HCT116 (cell line): ENCODE measurements at regions not wholly inside any gene's neighbourhood (a gene's known extent, or its start where the extent isn't known, plus 50 kb on each side); places are given as distances from the start of the nearest gene placed in this dataset.

ENCODE experiments used
- ATAC-seq: fragments of 200-7000 bp; cut with Tn5 transposase; 2 replicates; pipeline ENCODE4 v1.9.1; 2020; ENCODE audit warnings: mild to moderate bottlenecking, moderate library complexity
- BruUV-seq: library from RNA; stranded (reverse); fragments of 400-500 nt; replicated peaks from 2 replicates; lab custom pipeline; 2021; lab: Mats Ljungman, UMichigan
- CTCF ChIA-PET: fragments of 300-600 bp; sonication (Branson Sonifier 250); formaldehyde crosslinking; loops from one replicate; lab custom pipeline; 2021; ENCODE audit warnings: antibody characterized with exemption; lab: Charles Lee
- POLR2A ChIA-PET: fragments of 300-600, 350-600 bp; sonication (Branson Sonifier 250); formaldehyde crosslinking; loops from one replicate; lab custom pipeline; 2021; ENCODE audit warnings: antibody characterized with exemption; lab: Charles Lee
- RAD21 ChIA-PET, 2 experiments: fragments of 300-600 bp; sonication (Branson Sonifier 250); formaldehyde crosslinking; loops; one replicate each; lab custom pipeline; 2023; ENCODE audit warnings: low total read pairs in 2 of 2; ENCODE audit not compliant: uncharacterized antibody in 2 of 2, unreplicated experiment in 2 of 2, low non-redundant PET in 1 of 2; lab: Charles Lee
- DNase-seq: peaks from one replicate; pipeline ENCODE4 v3.0.0-alpha.2; 2010; ENCODE audit warnings: low read depth, low spot score
- H2AFZ ChIP-seq: fragments of 200-600 bp; shearing (Covaris generic), sonication (generic); 2 replicates; pipeline ENCODE4 v1.6.1; 2017; ENCODE audit warnings: low read depth, mixed run types, mixed read lengths, antibody characterized with exemption, low read length; ENCODE audit not compliant: poor library complexity, severe bottlenecking
- H3K27ac ChIP-seq: 2 replicates; pipeline ENCODE4 v1.5.1; 2012; ENCODE audit warnings: low read depth, low read length
- H3K27me3 ChIP-seq: fragments of 200-600 bp; sonication (generic); 2 replicates; pipeline ENCODE4 v1.6.1; 2016; ENCODE audit warnings: mixed run types, low read length, mixed read lengths; ENCODE audit not compliant: insufficient read depth
- H3K36me3 ChIP-seq, 2 experiments: fragments of 200-500 bp in 1 of 2; fragments of 200-600 bp in 1 of 2; sonication (Bioruptor generic) in 1 of 2; sonication (generic) in 1 of 2; 2 replicates each; pipeline versions ENCODE4 v1.5.1 to v1.6.1; 2014 to 2016; ENCODE audit warnings: low read length in 2 of 2, inconsistent platforms in 1 of 2, mixed read lengths in 1 of 2, mixed run types in 1 of 2; ENCODE audit not compliant: insufficient read depth in 2 of 2, control insufficient read depth in 1 of 2
- H3K4me1 ChIP-seq, 2 experiments: fragments of 200-600 bp in 1 of 2; sonication (generic) in 1 of 2; 2 replicates each; pipeline versions ENCODE4 v1.5.1 to v1.6.1; 2012 to 2017; ENCODE audit warnings: low read length in 2 of 2, inconsistent platforms in 1 of 2, mild to moderate bottlenecking in 1 of 2, mixed read lengths in 1 of 2, mixed run types in 1 of 2, moderate library complexity in 1 of 2; ENCODE audit not compliant: insufficient read depth in 2 of 2, control insufficient read depth in 1 of 2
- H3K4me2 ChIP-seq: fragments of 200-600 bp; sonication (generic); 2 replicates; pipeline ENCODE4 v1.6.1; 2017; ENCODE audit warnings: mixed run types, low read length, mixed read lengths
- H3K4me3 ChIP-seq, 2 experiments: fragments of 200-600 bp in 1 of 2; sonication (generic) in 1 of 2; replicated peaks in 1 of 2; 2 replicates each; pipeline ENCODE4 v1.5.1; 2011 to 2016; ENCODE audit warnings: low read length in 2 of 2, control low read depth in 1 of 2, low read depth in 1 of 2, mild to moderate bottlenecking in 1 of 2, mixed read lengths in 1 of 2, mixed run types in 1 of 2
- H3K79me2 ChIP-seq: fragments of 200-600 bp; sonication (generic); 2 replicates; pipeline ENCODE4 v1.6.1; 2017; ENCODE audit warnings: mild to moderate bottlenecking, mixed run types, low read length, moderate library complexity, mixed read lengths; ENCODE audit not compliant: insufficient read depth
- H3K9ac ChIP-seq: fragments of 200-600 bp; sonication (generic); 2 replicates; pipeline ENCODE4 v1.6.1; 2016; ENCODE audit warnings: low read length, mixed read lengths
- H3K9me2 ChIP-seq: fragments of 200-600 bp; sonication (generic), shearing (Covaris generic); 2 replicates; pipeline ENCODE4 v1.6.1; 2017; ENCODE audit warnings: mixed run types, mild to moderate bottlenecking, moderate library complexity; ENCODE audit not compliant: insufficient read depth
- H3K9me3 ChIP-seq, 2 experiments: fragments of 200-500 bp in 1 of 2; fragments of 200-600 bp in 1 of 2; sonication (Bioruptor generic) in 1 of 2; sonication (generic) in 1 of 2; 2 replicates each; pipeline ENCODE4 v1.6.1; 2014 to 2017; ENCODE audit warnings: low read length in 2 of 2, mixed read lengths in 2 of 2, inconsistent platforms in 1 of 2, low read depth in 1 of 2, mild to moderate bottlenecking in 1 of 2, mixed run types in 1 of 2, moderate library complexity in 1 of 2; ENCODE audit not compliant: control insufficient read depth in 1 of 2, insufficient read depth in 1 of 2
- H4K20me1 ChIP-seq: fragments of 200-600 bp; sonication (generic), shearing (Covaris generic); 2 replicates; pipeline ENCODE4 v1.6.1; 2017; ENCODE audit warnings: mixed run types, mild to moderate bottlenecking, moderate library complexity; ENCODE audit not compliant: insufficient read depth
- ATF3 ChIP-seq: IDR thresholded peaks from 2 replicates; pipeline ENCODE4 v1.6.1; 2012
- CBX3 ChIP-seq: IDR thresholded peaks from 2 replicates; pipeline ENCODE4 v1.6.1; 2012; ENCODE audit warnings: low read depth
- CEBPB ChIP-seq: IDR thresholded peaks from 2 replicates; pipeline ENCODE4 v1.6.1; 2012; ENCODE audit warnings: low read depth
- EGR1 ChIP-seq: IDR thresholded peaks from 2 replicates; pipeline ENCODE4 v1.6.1; 2012; ENCODE audit warnings: low read depth
- ELF1 ChIP-seq: IDR thresholded peaks from 2 replicates; pipeline ENCODE4 v1.6.1; 2012; ENCODE audit warnings: low read depth, borderline replicate concordance
- EZH2 ChIP-seq: fragments of 200-600 bp; sonication (generic); IDR thresholded peaks from 2 replicates; pipeline ENCODE4 v1.6.1; 2017; ENCODE audit warnings: antibody characterized with exemption, mixed run types
- EZH2phosphoT487 ChIP-seq: fragments of 200-600 bp; IDR thresholded peaks from 2 replicates; pipeline ENCODE4 v1.6.1; 2018; ENCODE audit warnings: antibody characterized with exemption, borderline replicate concordance
- MAX ChIP-seq: IDR thresholded peaks from 2 replicates; pipeline ENCODE4 v1.6.1; 2012
- POLR2A ChIP-seq: IDR thresholded peaks from 2 replicates; pipeline ENCODE4 v1.7.0; 2011; ENCODE audit warnings: borderline replicate concordance; ENCODE audit not compliant: insufficient read depth, insufficient read length; ENCODE audit errors: extremely low read depth
- POLR2AphosphoS5 ChIP-seq: IDR thresholded peaks from 2 replicates; pipeline ENCODE4 v1.6.1; 2011; ENCODE audit warnings: mild to moderate bottlenecking, low read depth, low read length, moderate library complexity
- RAD21 ChIP-seq: IDR thresholded peaks from 2 replicates; pipeline ENCODE4 v1.6.1; 2012; ENCODE audit warnings: low read depth, mild to moderate bottlenecking
- SIN3A ChIP-seq: IDR thresholded peaks from 2 replicates; pipeline ENCODE4 v1.6.1; 2012; ENCODE audit warnings: low read depth
- SRF ChIP-seq: IDR thresholded peaks from 2 replicates; pipeline ENCODE4 v1.6.1; 2012; ENCODE audit warnings: low read depth
- TCF7L2 ChIP-seq: IDR thresholded peaks from 2 replicates; pipeline ENCODE4 v1.7.0; 2011; ENCODE audit warnings: borderline replicate concordance, inconsistent platforms; ENCODE audit not compliant: insufficient read depth, insufficient read length; ENCODE audit errors: extremely low read depth
- YY1 ChIP-seq: IDR thresholded peaks from 2 replicates; pipeline ENCODE4 v1.6.1; 2011; ENCODE audit warnings: low read length, low read depth, moderate library complexity, mild to moderate bottlenecking; ENCODE audit not compliant: insufficient replicate concordance; ENCODE audit errors: extremely low read depth
- ZFX ChIP-seq: fragments of 450-650 bp; IDR thresholded peaks from 2 replicates; pipeline ENCODE4 v1.6.1; 2017
- ZNF274 ChIP-seq: fragments of 200-500 bp; sonication (Bioruptor generic); IDR thresholded peaks from 2 replicates; pipeline ENCODE4 v1.6.1; 2014; ENCODE audit warnings: mild to moderate bottlenecking, low read depth, low read length, inconsistent platforms
- intact Hi-C: fragments of 100-400 bp; cut with micrococcal nuclease; formaldehyde crosslinking; loops from 2 replicates; pipeline ENCODE4 v1.10.0; 2022

GRCh38 chr6:145530454-145530853 lies 204.9 kb downstream of the EPM2A start (continued):
- TF ChIP-seq YY1 (no peak), CBX3 (no peak), EZH2 (no peak), SIN3A (no peak), ZFX (no peak), ELF1 (no peak), EZH2phosphoT487 (no peak), ATF3 (no peak), TCF7L2 (no peak), SRF (no peak), EGR1 (no peak), POLR2AphosphoS5 (no peak), POLR2A (no peak)

DNA sequence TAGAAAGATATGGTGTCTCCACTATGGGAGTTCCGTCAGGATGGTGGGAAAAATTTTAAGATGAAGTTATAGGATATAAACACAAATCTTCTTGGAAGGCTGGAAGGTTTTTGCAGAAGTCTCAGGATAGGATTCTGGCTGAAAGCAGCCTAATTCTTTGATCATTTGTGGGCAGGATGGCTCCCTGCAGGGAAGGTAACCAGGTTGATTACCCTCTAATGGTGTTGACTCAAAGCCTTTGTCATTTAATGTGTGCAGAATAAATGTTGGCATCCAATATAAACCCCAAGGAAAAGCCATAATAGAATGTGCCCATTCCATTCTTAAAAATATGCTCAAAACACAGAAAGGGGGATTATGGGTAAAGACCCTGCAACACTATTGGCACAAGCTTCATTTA lies 204.3 kb downstream of the EPM2A start:
- H3K9me2 ChIP-seq, result no peaks in the 10 kb centered on the region
- TF ChIP-seq ZNF274 (no peak), CBX3 (no peak), RAD21 (no peak), EZH2 (no peak), MAX (no peak), CEBPB (no peak), ZFX (no peak), SRF (no peak), TCF7L2 (no peak)
- TF ChIP-seq, all 23 proteins: peak for 0
- Histone ChIP-seq H3K79me2 (no peaks in the 10 kb centered on the region), H3K36me3 (no peaks in the 10 kb centered on the region), H3K9ac (no peak overlapping the region), H3K4me1 (no peaks in the 10 kb centered on the region), H3K4me3 (no peak overlapping the region), H4K20me1 (no peaks in the 10 kb centered on the region), H3K27ac (no peak overlapping the region), H2AFZ (no peak overlapping the region), H3K9me3 (no peaks in the 10 kb centered on the region), H3K27me3 (no peaks in the 10 kb centered on the region), H3K4me2 (no peak overlapping the region)
- ChIA-PET POLR2A (no interaction called here), CTCF (no interaction called here), RAD21 (no interaction called here)
- BruUV-seq, result no TSS peak
- DNase-seq (no peak), ATAC-seq (no peak)
- intact Hi-C loops, result no loop called here
